ENCODE measurements at regions not wholly inside any gene's neighbourhood (a gene's known extent, or its start where the extent isn't known, plus 50 kb on each side); places are given as distances from the start of the nearest gene placed in this dataset.

DNA sequence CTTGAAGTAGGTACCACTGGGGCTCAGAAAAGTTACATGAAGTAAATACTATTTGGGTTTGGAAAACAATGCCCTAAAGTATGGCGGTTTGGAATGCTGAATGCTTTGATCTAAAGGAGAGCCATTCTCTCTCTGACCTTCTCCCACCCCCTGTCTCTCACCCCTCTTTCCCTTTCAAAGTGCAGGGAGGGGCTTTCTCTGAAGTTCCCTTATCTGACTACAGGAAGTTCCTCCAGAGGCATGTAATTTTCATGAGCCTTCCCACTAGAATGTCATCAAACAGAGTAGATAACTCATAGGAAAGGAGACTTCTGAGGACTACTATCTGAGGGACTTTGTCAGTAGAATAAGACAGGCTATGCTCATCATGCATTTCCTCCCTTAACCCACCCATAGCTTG lies 216.7 kb upstream of the PCSK2 start:
- FAIRE-seq, result no peak
- DNase-seq (ENCODE audit: insufficient read length, low spot score), result no peak

DNA sequence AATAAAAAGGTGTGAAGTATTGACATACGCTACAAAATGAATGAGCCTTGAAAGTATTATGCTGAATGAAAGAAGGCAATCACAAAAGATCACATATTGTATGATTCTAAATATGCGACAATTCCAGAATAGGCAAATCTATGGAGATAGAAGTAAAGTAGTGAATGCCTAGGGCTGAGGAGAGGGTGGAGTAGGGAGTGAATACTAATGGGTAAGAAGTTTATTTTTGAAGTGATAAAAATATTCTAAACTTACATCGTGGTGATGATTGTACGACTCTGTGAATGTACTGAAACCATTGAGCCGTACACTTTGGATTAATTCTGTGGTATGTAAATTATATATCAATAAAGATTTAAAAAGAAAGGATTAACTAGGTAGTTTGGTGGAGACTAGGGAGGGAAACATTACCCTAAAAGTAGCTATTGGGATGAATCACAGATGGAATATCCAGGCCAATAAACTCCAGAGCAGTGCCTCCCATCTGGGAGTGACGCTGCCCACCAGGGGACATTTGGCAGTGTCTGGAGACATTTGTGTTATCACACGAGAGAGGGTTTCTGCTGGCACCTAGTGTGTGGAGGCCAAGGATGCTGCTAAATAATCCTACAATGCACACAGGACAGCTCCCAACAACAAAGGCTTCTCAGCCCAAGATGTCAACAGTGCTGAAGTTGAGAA lies 214.2 kb upstream of the PCSK2 start:
- FAIRE-seq, result no peak

DNA sequence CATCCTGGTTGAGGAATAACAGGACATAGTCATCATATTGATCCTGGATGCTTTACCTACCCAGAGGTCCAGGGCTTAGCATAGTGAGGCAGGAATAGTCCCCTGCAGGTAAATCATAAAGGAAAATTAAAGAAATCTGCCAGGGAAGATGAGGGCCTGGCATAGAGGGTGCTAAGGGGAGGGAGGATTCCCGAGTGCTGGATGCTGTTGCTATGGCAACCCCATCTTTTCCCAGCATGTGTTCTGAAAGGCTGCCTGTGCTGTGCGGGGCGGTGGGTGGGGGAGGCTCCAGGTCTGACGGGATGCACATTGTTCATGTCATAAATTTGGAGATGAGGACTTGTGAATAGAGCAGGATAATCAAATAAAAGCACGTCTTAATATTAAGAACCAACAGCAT lies 212.6 kb upstream of the PCSK2 start:
- FAIRE-seq, result no peak

More for the DNA sequence above, 214.2 kb upstream of the PCSK2 start:
- no peak for DNase-seq (ENCODE audit: insufficient read length, low spot score)

DNA sequence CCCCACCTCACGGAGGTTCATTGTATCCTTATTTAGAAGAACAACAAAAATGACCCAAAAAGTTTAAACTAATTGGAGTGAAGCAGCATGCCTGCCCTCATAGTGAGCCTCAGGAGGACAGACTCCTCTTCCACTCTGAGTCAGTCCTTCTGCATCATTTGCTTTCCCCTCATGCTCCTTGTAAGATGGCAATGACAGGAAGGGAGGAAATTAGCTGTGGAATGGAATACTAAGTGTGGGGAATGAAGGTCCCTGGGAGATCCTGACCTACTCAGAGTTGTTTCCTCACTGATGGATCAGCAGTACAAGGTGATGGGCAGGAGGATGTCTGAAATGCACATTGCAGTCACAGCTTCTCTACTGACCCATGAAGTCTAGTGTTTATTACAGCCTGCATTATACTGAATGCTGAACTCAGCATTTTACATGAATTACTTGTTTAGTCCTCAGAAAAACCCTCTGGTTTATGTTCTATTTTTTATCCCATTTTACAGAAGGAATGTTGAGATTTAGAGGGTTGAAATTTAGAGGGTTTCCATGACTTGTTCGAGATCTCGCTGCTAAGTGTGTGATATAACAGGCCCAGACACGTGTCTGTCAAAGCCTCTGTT lies 212.0 kb upstream of the PCSK2 start:
- DNase-seq (ENCODE audit: insufficient read length, low spot score), result no peak
- no peak for FAIRE-seq

More for the DNA sequence above, 212.6 kb upstream of the PCSK2 start:
- no peak for DNase-seq (ENCODE audit: insufficient read length, low spot score)

DNA sequence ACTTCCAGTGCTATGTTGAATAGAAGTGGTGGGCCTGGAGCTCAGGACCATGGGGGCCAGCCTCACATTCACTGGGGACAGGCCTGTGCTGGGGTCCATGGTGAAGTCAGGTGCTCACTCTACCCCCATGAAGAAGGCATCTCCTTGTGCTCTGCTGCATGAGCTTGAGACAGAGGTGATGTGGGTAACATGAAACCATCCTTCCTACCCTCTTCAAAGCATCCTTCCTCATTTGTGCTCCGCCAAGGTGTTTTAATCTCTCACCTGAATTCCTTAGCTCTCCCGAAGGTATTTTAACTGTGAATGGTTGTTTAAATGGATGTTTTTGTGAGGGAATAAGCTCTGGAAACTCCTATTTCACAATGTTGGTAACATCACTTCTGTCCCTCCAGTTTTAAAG lies 209.6 kb upstream of the PCSK2 start:
- DNase-seq (ENCODE audit: insufficient read length, low spot score) (no peak), FAIRE-seq (no peak)

DNA sequence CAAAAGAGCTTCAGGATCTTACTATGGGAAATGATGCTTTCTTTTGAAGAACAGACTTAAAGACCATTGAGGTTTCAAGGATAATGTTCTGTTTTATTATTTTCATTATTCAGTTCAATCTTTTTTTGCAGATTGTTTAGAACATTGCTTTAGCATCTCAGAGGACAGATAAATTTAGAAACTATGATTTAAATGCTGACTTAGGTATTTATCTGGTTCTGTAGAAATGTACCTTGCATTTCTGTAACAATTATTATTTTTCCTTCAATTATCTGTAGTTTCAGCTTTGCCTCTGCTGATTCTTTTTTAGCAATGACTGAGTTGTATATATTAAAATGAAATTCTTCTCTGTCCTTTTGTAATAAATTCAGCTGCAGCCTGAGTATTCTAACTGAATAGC lies 205.4 kb upstream of the PCSK2 start:
- DNase-seq (ENCODE audit: insufficient read length, low spot score) (no peak), FAIRE-seq (no peak)

DNA sequence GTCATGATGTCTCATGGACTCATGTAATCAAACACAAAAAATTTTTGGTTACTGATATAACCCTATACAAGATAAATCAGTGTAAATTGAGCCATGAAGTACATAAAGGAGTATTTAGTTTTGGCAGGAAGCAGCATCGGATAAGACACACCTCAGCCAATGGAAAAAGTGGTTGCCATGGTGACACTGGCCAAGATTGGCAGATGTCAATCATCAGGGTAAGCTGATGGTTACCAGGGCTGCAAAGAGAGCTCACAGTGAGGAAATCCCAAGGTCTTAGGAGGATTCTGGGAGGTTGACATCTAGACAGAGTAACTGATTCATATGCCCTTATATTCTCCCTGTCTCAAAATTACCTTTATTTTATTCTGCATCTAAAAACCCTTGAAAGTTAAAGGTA lies 203.8 kb upstream of the PCSK2 start:
- FAIRE-seq (no peak), DNase-seq (ENCODE audit: insufficient read length, low spot score) (no peak)

DNA sequence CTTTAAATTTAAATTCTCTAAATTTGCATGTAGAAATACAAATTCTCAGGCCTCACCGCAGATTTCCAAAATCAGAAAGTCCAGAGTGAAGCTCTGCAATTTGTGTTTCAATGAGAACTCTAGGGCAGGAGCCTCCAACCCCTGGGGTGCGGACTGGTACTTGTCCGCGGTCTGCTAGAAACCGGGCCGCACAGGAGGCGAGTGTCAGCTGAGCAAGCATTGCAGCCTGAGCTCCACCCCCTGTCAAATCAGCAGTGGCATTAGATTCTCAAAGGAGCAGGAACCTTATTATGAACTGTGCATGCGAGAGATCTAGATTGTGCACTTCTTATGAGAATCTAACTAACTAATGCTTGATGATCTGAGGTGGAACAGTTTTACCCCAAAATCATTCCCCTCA lies 203.0 kb upstream of the PCSK2 start:
- DNase-seq (ENCODE audit: insufficient read length, low spot score), result no peak
- no peak for FAIRE-seq

DNA sequence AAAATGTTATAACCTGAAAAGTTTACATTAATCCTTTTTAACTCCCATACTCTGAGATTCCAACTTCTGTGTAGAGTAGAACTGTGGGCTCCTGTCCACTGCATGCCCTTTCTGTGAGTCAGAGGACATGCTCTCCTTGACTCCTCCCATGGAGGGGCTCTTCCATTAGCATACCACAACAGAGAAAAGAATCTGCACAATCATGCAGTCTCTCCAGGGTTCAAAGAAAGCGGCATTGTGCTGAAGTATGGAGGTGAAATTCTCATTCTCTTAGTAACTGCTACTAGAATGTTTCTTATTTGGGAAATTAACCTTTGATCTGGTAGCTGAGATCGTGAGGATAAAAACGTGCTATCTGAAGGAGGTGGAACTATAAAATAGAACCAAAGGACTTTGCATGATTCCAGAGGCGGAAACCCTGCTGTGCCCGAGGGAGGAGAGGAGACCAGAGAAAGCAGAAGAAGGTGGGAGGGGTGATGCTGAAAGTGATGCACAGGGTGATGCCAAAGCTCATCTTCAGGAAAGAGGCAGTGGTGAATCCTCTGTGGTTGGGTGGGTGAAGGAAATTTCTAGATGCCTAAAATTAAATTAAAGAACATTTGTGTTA lies 202.2 kb upstream of the PCSK2 start:
- DNase-seq (ENCODE audit: insufficient read length, low spot score) (no peak), FAIRE-seq (no peak)

DNA sequence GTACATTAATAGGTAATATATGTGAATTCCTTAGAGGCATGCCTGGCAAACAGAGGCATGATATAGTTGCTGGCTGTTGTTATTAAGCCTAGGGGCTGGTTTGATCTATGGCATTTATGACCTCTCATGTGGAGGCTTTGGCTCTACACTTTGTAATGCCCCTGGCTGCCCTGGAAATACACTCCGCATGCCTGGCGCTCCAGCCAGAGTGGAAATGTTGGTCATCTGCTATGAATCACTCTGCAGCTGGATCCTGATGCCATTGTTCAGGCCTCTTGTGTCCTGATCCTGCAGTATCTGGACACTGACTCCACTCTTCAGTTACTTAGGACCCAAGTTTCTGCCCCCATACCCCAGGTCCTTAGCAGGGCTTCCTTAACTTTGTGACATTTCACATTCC lies 200.5 kb upstream of the PCSK2 start:
- FAIRE-seq (no peak), DNase-seq (ENCODE audit: insufficient read length, low spot score) (no peak)

DNA sequence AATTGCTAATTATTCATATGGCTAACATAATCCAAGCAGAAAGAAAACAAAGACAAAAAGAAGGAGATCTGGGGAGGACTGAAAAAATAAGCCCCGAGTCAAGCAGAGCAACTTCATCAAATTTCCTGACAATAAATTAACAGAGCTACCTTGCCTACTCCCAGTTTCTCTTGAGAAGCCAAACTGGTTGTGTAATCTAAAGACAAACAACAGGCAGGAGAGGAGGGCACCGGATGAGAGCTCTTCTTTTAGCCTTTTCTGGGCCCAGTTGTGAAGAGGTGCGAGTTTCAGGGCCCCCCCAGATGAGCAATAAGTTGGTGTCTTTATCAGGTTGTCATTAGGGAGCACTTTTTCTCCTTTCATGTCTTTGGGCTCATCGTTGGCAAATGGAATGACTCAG lies 197.1 kb upstream of the PCSK2 start:
- no peak for DNase-seq (ENCODE audit: insufficient read length, low spot score)
- no peak for FAIRE-seq

DNA sequence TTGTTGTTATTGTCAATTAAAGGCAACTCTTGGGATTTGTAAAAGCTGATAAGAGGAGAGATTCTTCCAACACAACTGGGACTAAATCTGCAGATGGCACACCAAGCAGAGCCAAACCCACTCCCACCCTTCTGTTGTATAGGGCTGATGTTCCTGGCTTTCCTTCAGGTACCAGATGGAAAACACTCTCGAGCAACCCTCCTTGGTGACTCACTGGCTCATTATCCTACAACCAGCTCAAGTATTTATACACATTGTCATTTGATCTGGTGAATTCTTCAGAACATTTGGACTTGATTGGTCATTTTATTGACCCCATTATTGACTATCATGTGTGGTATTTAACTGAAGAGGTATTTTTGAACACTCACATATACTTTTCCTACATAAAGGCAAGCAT lies 190.3 kb upstream of the PCSK2 start:
- FAIRE-seq (no peak), DNase-seq (ENCODE audit: insufficient read length, low spot score) (no peak)

DNA sequence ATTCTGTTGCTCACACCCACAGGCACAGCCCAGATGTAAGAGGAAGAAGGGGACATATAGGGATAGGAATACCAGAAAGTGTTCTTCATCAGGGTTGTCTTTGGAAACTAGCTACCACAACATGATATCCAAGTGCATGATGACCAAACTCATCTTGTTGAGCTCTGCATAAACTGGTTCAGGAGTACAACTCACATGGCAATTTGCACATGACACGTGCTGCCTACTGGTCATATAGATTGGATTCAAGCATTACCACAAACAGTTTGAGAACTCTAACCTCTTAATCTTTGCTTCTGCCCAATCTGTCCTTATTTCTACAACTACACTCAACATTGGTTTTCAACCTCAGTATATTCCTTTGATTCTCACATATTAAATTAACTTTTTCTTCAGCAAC lies 184.7 kb upstream of the PCSK2 start:
- no peak for DNase-seq (ENCODE audit: insufficient read length, low spot score)
- FAIRE-seq, result no peak

DNA sequence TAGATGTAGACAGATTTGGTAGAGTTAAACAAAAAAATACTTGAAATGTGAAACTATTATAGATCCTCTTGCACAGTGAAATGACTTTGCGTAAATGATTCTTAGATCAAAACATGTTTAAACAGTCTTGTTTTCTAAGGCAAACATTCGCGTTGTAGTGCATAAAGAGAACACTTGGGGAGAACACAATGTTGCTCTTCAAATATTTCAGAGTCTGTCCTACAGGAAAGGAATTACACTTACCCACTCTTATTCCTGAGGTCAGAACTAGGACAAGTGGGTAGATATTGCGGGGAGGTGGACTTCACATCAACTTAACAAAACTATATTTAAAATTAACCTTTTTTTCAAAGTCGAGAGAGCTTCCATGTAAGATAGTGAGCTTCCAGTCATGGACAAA lies 183.5 kb upstream of the PCSK2 start:
- DNase-seq (ENCODE audit: insufficient read length, low spot score) (no peak), FAIRE-seq (no peak)

DNA sequence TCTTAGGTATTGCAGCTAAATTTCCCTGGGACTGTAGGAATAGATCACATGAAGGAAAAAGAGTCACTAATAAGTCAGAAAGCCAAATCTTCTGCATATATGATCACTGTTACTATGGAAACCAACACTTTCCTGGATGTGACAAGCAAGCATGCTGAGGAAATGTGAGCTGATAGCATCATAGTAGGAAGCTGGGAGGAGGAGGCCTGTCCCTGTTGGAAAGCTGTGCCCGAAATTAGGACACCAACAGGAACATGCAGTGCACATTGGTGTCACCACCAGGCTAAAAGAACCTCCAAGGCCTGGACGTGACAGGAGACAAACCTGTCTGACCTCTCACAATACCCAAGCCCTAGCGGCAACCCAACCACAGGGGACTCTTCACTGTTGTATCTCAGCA lies 181.9 kb upstream of the PCSK2 start:
- FAIRE-seq (no peak), DNase-seq (ENCODE audit: insufficient read length, low spot score) (no peak)

DNA sequence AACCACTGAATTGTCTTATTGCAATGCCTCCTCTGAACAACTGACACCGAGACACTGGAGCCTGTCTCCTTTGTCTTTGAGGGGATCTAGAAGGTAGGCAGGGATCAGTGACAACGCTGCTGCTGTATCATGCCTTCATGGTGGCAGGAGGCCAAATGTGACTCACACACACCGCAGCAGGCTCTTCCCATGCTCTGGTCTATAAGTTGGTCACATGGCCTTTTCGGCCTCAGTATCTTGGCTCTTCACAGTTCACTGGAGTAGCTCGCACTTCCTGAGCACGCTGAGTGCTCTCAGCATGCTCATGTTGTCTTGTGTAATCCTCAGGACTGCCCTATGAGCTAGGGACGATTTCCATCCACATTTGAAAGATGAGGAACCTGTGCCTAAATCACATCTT lies 167.4 kb upstream of the PCSK2 start:
- FAIRE-seq (no peak), DNase-seq (ENCODE audit: insufficient read length, low spot score) (no peak)

DNA sequence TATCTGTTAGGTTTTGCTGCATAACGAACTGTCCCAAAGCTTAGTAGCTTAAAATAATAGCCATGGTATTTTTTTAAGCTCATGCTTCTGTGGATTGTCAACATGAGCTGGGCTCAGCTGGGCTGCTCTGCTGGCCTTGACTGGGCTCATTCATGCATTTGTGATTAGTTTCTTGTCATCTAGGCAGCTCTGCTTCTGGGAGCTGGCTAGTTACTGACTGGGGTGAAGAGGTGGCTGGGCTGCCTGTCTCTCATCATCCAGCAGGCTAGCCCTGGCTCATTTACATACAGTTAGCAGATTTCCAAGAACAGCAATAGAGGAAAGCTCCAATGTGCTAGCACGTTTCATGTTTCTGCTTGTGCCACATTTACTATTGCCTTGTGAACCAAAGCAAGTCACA lies 165.1 kb upstream of the PCSK2 start:
- no peak for FAIRE-seq
- DNase-seq (ENCODE audit: insufficient read length, low spot score), result no peak

DNA sequence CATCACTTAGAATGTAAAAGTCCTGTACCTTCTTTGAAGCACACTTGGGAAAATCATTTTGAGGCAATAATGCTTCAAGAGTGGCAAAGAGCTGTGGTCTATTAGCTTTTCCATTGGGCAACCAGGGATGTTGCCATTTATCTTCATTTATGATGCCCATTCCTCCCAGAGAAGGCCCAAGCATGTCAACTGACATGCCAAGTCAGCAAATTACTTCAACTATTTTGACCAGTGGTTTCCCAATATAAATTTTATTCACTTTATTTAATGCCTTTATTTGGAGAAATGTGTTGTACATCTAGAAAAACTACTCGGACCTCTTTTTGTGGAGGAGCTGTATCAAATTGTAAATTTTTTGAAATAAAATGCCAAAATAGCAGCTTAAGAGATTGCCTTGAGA lies 164.1 kb upstream of the PCSK2 start:
- DNase-seq (ENCODE audit: insufficient read length, low spot score) (no peak), FAIRE-seq (no peak)

DNA sequence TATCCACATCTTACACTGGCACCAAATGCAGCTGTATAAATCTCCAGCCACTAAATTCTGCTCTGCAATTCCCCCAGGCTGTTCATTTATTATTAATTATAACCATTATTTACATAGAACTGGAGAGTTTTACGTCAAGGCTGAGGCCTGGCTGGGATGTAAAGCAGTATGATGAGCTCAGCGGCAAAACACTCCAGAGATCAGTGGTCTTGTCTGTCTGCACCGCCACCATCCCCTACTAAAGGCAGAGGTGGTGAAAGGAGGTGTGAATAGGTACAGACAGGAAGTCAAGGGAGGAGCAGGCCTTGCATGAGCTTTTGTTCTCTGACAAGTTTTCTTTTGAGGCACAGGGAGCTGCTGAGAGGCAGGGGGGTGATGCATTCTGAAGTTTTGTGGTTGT lies 159.9 kb upstream of the PCSK2 start:
- DNase-seq (ENCODE audit: insufficient read length, low spot score) (no peak), FAIRE-seq (no peak)

DNA sequence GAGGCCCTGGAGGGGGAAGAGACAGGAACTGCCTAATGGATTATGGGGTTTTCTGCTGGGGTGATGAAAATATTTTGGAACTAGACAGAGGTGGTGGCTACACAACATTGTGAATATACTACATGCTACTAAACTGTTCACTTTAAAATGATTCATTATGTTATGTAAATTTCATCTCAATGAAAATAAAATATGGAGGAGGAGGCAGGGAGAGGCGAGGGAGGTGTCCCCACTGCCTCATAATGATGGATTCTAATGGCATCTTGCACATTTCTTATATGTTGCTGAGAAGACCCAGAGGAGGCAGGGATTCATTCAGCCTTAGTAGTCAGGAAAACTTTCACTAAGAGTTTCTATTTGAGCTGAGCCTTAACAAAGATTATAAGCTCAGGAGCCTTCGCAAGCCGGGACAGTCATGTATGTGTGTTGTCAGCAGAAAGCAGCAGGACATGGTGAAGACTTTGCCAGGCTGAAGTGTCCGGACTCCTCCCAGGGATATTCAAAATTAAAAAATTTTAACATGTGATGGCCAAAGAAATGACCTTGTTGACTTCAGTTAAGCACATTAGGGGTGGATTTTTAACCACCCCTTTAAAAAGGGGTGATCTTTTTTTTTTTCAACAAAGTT lies 158.6 kb upstream of the PCSK2 start:
- no peak for FAIRE-seq

DNA sequence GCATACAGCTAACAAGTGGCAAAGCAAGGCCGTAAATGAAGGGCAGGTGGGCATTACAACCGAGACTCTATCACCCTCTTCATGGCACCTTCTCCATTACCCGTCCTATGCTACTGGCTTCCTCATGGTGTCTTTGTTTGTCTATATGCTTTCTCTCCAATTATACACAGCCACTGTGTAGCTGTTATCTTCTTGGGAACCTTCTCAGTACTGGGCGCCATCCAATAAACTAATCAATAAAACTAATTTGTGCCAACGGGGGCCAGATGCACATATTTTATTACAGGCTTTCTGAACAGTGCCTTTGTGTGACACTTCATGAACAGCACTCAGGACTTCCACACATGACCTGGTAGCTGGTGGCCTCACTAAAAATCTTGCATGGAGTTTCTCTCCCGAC lies 149.8 kb upstream of the PCSK2 start:
- no peak for FAIRE-seq

More for the DNA sequence above, 158.6 kb upstream of the PCSK2 start:
- no peak for DNase-seq (ENCODE audit: insufficient read length, low spot score)

DNA sequence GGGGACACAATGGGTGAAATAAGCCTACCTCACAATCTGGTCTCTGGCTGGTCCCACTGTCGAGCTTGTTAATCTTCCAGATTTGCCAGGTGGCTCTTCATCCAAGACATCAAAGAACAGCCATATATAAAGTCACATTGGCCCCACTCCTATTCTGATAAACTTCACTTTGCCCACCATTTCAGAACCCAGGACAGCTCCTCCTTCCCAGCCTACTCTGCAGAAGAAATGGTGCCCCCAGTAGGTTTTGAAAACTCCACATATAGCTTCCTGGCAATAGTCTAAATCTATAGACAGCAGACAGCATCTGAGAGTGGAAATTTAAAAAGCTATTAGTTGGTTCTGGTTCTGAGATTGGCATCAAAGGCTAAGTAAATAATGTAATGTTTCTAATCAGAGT lies 143.1 kb upstream of the PCSK2 start:
- FAIRE-seq (no peak), DNase-seq (ENCODE audit: insufficient read length, low spot score) (no peak)

More for the DNA sequence above, 149.8 kb upstream of the PCSK2 start:
- no peak for DNase-seq (ENCODE audit: insufficient read length, low spot score)

All from HTR-8/SVneo (cell line).